ENCODE measurements at regions not wholly inside any gene's neighbourhood (a gene's known extent, or its start where the extent isn't known, plus 50 kb on each side); places are given as distances from the start of the nearest gene placed in this dataset.

DNA sequence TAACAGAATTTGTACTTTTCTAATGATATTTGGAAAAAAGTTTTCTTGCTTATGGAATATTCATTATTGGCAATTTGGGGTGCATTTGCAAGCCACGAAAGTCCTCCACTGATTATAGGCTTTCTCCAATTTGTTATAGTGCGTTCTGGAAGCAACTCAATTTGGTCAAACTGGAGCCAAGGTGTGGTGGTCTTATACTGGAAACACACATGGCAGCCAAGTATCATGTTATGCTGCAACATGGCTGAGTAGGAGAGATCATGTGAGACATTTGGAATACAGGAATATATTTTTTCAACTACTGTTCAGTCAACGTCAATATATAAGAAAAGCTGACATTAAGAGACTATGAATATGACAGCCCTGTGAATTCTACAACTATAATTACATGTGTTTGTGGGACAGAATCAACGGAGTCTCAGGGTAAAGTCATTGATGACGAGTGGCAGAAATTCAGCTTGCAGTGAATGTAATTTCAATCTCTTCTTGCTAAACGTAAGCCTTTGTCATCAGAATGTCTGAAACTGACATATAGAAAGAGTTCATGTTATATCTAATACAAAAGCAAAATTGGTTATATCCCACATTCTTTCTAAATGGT is 83.8 kb upstream of the FIBIN start:
- TF ChIP-seq, protein P1, sequence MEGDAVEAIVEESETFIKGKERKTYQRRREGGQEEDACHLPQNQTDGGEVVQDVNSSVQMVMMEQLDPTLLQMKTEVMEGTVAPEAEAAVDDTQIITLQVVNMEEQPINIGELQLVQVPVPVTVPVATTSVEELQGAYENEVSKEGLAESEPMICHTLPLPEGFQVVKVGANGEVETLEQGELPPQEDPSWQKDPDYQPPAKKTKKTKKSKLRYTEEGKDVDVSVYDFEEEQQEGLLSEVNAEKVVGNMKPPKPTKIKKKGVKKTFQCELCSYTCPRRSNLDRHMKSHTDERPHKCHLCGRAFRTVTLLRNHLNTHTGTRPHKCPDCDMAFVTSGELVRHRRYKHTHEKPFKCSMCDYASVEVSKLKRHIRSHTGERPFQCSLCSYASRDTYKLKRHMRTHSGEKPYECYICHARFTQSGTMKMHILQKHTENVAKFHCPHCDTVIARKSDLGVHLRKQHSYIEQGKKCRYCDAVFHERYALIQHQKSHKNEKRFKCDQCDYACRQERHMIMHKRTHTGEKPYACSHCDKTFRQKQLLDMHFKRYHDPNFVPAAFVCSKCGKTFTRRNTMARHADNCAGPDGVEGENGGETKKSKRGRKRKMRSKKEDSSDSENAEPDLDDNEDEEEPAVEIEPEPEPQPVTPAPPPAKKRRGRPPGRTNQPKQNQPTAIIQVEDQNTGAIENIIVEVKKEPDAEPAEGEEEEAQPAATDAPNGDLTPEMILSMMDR (IDR thresholded peaks at IDR 0.05; ENCODE audit: insufficient read depth, low read depth, low read length), result no peak
- no peak for TF ChIP-seq EZH2 (IDR thresholded peaks at IDR 0.05; ENCODE audit: insufficient read depth, low read length)

Data from astrocyte (in vitro differentiated cells and primary cell).